Thyroid gland (tissue), 4 donors: ENCODE measurements at regions not wholly inside any gene's neighbourhood (a gene's known extent, or its start where the extent isn't known, plus 50 kb on each side); places are given as distances from the start of the nearest gene placed in this dataset.

Experiments used
- DNase-seq, 2 donors: peaks; one replicate each; pipeline ENCODE4 v3.0.0-alpha.2; 2019
- H3K27ac ChIP-seq, 3 donors: fragments of 200-600 bp; sonication (generic); 1 replicate in 2 of 3; 2 replicates in 1 of 3; pipeline ENCODE4 v1.5.1; 2016 to 2019; ENCODE audit warnings: mild to moderate bottlenecking in 1 of 3, moderate library complexity in 1 of 3
- H3K27me3 ChIP-seq: fragments of 200-600 bp; sonication (generic); one replicate; pipeline ENCODE4 v1.5.1; 2019
- H3K36me3 ChIP-seq, 2 donors: fragments of 200-600 bp; sonication (generic); one replicate each; pipeline ENCODE4 v1.5.1; 2016 to 2019
- H3K4me1 ChIP-seq, 2 donors: fragments of 200-600 bp; sonication (generic); one replicate each; pipeline ENCODE4 v1.5.1; 2017 to 2019
- H3K4me3 ChIP-seq, 3 donors: fragments of 200-600 bp; sonication (generic); replicated peaks in 1 of 3; 1 replicate in 2 of 3; 2 replicates in 1 of 3; pipeline ENCODE4 v1.5.1; 2016; ENCODE audit warnings: mild to moderate bottlenecking in 1 of 3
- H3K9me3 ChIP-seq: fragments of 200-600 bp; sonication (generic); one replicate; pipeline ENCODE4 v1.5.1; 2017
- CTCF ChIP-seq, 6 experiments: fragments of 200-600 bp in 3 of 6; fragments of 450-650 bp in 3 of 6; sonication (generic) in 3 of 6; IDR thresholded peaks; one replicate each; pipeline ENCODE4 v1.5.1; 2016 to 2019; ENCODE audit warnings: antibody characterized with exemption in 6 of 6, mild to moderate bottlenecking in 2 of 6, inconsistent platforms in 1 of 6, moderate library complexity in 1 of 6
- POLR2A ChIP-seq, 2 donors: fragments of 450-650 bp; IDR thresholded peaks; one replicate each; pipeline ENCODE4 v1.6.1; 2017; ENCODE audit warnings: antibody characterized with exemption in 2 of 2, mild to moderate bottlenecking in 2 of 2, moderate library complexity in 1 of 2
- WGBS, 2 donors: methylation state at CpG; one replicate each; pipeline ENCODE4 v1.1.5; 2017; 5-methylcytosine and 5-hydroxymethylcytosine counted together
- intact Hi-C: fragments of 100-400 bp; cut with DNase I; formaldehyde crosslinking; loops from one replicate; pipeline ENCODE4 v1.15.1; 2023

GRCh38 chr9:32837551-32838058 is 54.3 kb downstream of the TMEM215 start:
- no peak for TF ChIP-seq POLR2A (IDR thresholded peaks at IDR 0.05)
- TF ChIP-seq CTCF (IDR thresholded peaks at IDR 0.05), result no peak
- Histone ChIP-seq H3K4me1 (peaks cover 9 to 14% of the 10 kb centered on the region in 2 donors), H3K27ac (no peak overlapping the region), H3K36me3 (no peaks in the 10 kb centered on the region), H3K4me3 (no peak overlapping the region), H3K9me3 (no peaks in the 10 kb centered on the region), H3K27me3 (no peaks in the 10 kb centered on the region)
- WGBS, 2 donors, result 88 to 92% methylated on average over 3 of the region's 3 CpGs
- DNase-seq, result no peak
- intact Hi-C loops, result no loop called here

GRCh38 chr9:32839013-32839885 is 55.9 kb downstream of the TMEM215 start:
- Histone ChIP-seq H3K4me3 (no peak overlapping the region), H3K36me3 (no peaks in the 10 kb centered on the region), H3K27ac (no peak overlapping the region), H3K4me1 (peaks cover 9 to 14% of the 10 kb centered on the region in 2 donors), H3K27me3 (no peaks in the 10 kb centered on the region), H3K9me3 (no peaks in the 10 kb centered on the region)
- no peak for DNase-seq
- intact Hi-C loops, result no loop called here
- 86% methylated on average over 7 of the region's 7 CpGs for WGBS, 2 donors
- TF ChIP-seq CTCF (IDR thresholded peaks at IDR 0.05) (no peak), POLR2A (IDR thresholded peaks at IDR 0.05) (no peak)

- intact Hi-C loops, result no loop called here
- H3K9me3 ChIP-seq, result no peaks in the 10 kb centered on the region
- H3K36me3 ChIP-seq, result no peaks in the 10 kb centered on the region
- TF ChIP-seq CTCF (IDR thresholded peaks at IDR 0.05), result no peak
- no peak for TF ChIP-seq POLR2A (IDR thresholded peaks at IDR 0.05)
- no peak for DNase-seq
- no peak overlapping the region for H3K4me3 ChIP-seq
- H3K27me3 ChIP-seq, result no peaks in the 10 kb centered on the region
- WGBS, 2 donors, result 76 to 83% methylated on average over 2 of the region's 2 CpGs
- H3K27ac ChIP-seq, result no peak overlapping the region
- H3K4me1 ChIP-seq, result peaks cover 9 to 14% of the 10 kb centered on the region in 2 donors
These were observed 58.0 kb downstream of the TMEM215 start for GRCh38 chr9:32841314-32841713.

- H3K4me3 ChIP-seq, result no peak overlapping the region
- TF ChIP-seq POLR2A (IDR thresholded peaks at IDR 0.05), result no peak
- TF ChIP-seq CTCF (IDR thresholded peaks at IDR 0.05), result no peak
- WGBS, 2 donors, result 93 to 97% methylated on average over 1 of the region's 1 CpG
- intact Hi-C loops, result no loop called here
- no peaks in the 10 kb centered on the region for H3K27me3 ChIP-seq
- no peak for DNase-seq
- no peaks in the 10 kb centered on the region for H3K9me3 ChIP-seq
- peaks cover 0 to 6% of the 10 kb centered on the region in 2 donors for H3K4me1 ChIP-seq
- H3K36me3 ChIP-seq, result no peaks in the 10 kb centered on the region
- no peak overlapping the region for H3K27ac ChIP-seq
These were observed 60.0 kb downstream of the TMEM215 start for GRCh38 chr9:32843295-32843694.

- H3K9me3 ChIP-seq, result no peaks in the 10 kb centered on the region
- H3K27me3 ChIP-seq, result no peaks in the 10 kb centered on the region
- no peak overlapping the region for H3K4me3 ChIP-seq
- DNase-seq, result no peak
- no peak overlapping the region for H3K27ac ChIP-seq
- intact Hi-C loops, result no loop called here
- H3K4me1 ChIP-seq, result peaks cover 0 to 7% of the 10 kb centered on the region in 2 donors
- 87 to 88% methylated on average over 6 of the region's 6 CpGs for WGBS, 2 donors
- TF ChIP-seq POLR2A (IDR thresholded peaks at IDR 0.05) (no peak), CTCF (IDR thresholded peaks at IDR 0.05) (no peak)
- no peaks in the 10 kb centered on the region for H3K36me3 ChIP-seq
These were observed 60.9 kb downstream of the TMEM215 start for GRCh38 chr9:32844259-32844658.
